ENCODE measurements at regions not wholly inside any gene's neighbourhood (a gene's known extent, or its start where the extent isn't known, plus 50 kb on each side); places are given as distances from the start of the nearest gene placed in this dataset.
"Not testable (repeated sequence)": the region's sequence is repeated elsewhere in the genome, so short reads cannot be mapped to it uniquely, and the experiment has no call there.

DNA sequence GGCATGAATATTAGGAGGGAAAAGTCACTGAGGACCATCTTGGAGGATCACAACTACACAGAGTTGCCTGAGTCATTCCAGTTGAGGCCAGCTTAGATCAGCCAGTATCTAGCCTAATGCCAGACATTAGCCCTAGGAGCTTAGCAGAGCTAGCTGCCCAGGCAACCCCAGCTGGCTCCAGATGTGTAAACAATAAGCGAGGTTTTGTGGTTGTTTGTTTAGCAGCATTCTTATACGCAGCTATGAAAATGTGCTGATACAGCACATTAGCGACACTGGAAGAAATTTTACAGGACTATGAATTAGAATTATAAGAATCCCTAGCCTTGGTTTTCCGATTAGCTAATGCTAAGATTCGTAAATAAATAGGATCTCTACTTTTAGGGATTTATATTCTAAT lies 59.3 kb downstream of the BTBD3 start:
- DNase-seq (ENCODE audit: low spot score), result no peak

DNA sequence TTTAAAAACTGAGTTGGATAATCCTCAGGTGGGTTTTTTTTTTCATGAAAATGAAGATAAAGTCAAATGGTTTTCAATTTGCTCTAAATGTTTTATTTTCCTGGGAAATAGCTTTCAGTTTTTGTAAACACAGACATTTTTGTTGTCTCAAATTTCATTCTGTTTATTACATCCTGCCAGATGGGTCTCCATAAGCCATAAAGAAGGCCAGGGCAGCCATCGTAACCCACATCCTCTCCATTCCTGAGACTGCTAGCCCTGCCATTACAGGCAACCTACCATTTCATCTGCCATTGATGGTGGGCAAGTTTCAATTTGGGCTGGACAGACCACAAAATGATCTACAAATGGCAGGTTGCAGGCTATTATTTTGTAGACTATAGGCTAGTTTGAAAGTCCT lies 60.8 kb downstream of the BTBD3 start:
- DNase-seq (ENCODE audit: low spot score), result no peak

DNA sequence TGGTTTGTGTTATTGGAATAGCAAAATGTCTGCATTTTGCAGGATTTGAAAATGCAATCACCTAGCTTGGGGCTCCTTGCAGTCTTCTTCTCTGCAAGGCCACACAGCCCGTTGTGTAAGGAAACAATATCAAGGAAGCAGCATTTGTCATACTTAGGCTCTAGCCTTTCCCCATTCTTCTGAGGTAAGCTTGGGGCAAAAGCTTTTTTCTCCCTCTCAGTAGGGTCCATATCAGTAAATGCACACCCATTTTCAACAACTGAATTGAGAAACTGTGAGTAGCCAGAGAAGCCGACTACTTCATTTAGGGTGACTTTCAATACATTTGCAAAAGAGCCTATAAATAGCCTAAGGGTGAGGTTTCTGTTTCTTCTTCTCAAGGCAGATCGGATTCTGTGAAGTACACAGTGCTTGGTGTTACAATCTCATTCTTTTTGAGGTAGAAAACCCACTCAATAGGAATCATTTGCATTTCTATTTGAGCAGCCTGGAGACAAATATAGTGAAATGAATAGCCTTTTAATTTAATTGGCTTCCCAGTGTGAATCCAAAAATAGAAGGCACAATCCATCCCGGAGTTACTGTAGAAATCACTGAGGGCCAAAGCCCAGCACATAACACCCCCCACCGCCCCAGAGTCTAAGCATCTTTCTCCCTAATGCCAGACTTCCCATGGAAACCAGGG lies 61.8 kb downstream of the BTBD3 start:
- DNase-seq (ENCODE audit: low spot score), result no peak

DNA sequence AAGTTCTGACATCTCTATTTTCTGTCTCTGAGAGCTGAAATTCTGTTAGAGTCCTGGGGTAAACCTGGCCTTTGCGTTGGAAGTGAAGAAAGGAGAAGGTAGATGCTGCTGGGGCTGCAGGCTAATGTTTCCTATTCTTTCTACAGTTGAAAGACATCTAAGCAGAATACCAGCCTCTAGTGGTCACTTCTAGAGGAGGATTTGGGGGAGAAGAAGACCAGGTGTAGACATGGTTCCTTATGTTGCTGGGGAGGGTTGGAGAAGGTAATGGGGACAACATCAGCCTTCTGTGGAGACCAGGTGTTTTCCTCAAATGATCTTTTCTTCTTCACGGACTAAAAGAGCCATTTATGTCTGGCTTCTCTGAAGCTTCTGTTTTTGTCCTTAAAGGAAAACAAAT lies 62.6 kb downstream of the BTBD3 start:
- DNase-seq (ENCODE audit: low spot score), result no peak

DNA sequence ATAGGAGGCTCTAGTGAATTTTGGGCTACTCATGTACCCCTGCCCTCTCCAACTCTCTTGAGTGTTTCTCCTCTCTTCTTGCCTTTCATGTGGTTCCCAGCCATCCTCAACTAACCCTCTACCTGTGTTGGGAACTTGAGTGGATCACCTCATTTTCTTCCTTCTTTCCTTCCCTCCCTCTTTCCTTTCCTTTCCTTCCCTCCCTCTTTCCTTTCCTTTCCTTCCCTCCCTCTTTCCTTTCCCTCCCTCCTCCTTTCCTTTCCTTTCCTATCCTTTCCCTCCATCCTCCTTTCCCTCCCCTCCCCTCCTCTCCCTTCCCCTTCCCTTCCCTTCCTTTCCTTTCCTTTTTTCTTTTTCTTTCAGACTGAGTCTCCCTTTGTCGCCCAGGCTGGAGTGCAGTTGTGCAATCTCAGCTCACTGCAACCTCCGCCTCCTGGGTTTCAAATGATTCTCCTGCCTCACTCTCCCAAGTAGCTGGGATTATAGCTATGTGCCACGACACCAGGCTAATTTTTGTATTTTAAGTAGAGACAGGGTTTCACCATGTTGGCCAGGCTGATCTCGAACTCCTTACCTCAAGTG lies 63.8 kb downstream of the BTBD3 start:
- DNase-seq (ENCODE audit: low spot score), result no peak

DNA sequence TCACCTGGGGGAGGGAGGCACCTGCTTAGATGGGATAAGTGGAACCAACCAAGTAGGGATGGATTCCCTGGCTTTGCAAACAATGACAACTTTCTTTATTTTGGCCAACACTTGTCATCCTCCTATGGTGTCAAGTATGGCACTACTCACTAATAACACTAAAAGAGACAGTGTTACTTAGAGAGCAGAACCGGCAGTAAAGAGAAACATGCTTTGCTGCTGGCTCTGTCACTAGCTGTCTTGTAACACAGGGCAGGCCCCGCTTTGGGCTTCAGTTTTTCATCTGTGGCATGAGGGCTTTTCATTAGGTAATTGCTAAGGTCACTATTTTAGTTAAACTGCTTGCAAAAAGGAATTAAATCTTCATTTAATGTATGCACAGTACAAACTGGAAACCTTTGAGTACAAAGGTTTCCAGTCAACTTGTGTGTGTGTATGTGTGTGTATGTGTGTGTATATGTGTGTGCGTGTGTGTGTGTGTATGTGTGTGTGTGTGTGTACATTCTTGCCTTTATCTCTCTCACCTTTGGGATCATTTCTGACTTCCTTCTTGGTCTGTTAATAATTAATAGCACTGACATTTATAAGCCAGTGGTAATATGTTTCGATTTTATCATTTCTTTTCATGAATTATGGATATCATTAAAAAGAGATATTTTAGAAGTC lies 64.7 kb downstream of the BTBD3 start:
- DNase-seq (ENCODE audit: low spot score), result no peak

DNA sequence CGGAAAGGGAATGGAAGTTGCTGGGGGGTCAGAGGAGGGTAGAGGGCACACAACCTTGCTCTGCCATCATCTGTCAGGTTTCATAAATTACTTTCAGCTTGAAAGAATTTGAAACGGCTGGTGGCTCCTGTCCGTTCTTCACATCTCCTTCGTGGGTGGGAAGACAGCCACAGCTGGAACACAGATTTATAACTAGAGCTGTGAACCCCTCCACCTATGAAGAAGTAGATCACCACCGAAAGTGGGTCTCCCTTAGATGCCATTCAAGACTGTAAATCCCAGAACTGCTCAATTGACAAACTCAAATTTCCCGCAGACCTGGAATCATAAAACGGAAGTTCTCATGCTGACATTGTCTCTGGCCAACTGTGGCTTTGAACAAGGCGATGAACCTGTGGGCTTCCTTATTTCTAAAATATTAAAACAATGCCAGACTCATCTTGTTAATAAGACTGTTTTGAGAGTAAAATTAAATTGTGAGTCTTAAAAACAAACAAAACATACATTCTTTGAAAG lies 65.3 kb downstream of the BTBD3 start:
- DNase-seq (ENCODE audit: low spot score), result no peak

DNA sequence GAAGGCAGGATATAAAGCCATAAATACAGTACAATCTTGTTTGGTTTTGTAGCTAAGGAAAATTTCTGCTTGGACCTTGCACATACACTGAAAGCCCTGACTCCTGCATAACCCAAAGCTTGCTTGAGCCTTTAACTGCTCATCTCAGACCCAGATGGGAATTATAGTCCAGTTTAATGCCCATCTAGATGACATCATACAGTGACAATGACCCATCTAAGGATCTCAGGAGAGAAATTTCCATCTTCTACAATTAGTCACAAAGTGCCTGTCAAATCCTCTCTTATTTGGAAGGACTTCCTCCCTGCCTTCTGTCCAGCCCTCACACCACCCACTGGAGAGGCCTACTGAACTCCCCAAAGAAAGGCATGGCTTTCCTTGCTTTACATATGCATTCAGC lies 69.3 kb downstream of the BTBD3 start:
- DNase-seq (ENCODE audit: low spot score), result no peak

DNA sequence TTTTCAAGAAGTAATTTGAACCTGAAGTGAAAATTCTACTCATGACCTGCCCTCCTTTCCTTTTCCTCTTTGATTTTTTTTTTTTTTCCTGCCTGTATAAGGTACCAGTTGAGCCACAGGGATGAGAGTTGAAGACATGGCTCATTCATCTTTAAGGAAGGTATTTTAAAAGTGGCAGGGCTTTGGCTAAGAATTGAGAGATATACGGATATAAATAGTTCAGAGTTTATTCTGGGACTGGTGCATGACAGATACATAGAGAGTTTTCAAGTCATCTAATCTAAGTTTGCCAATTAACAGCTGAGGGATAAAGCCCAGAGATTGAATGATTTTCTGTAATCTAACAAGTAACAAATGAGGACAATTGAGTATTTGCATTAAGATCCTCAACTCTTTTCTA lies 69.8 kb downstream of the BTBD3 start:
- no peak for DNase-seq (ENCODE audit: low spot score)

DNA sequence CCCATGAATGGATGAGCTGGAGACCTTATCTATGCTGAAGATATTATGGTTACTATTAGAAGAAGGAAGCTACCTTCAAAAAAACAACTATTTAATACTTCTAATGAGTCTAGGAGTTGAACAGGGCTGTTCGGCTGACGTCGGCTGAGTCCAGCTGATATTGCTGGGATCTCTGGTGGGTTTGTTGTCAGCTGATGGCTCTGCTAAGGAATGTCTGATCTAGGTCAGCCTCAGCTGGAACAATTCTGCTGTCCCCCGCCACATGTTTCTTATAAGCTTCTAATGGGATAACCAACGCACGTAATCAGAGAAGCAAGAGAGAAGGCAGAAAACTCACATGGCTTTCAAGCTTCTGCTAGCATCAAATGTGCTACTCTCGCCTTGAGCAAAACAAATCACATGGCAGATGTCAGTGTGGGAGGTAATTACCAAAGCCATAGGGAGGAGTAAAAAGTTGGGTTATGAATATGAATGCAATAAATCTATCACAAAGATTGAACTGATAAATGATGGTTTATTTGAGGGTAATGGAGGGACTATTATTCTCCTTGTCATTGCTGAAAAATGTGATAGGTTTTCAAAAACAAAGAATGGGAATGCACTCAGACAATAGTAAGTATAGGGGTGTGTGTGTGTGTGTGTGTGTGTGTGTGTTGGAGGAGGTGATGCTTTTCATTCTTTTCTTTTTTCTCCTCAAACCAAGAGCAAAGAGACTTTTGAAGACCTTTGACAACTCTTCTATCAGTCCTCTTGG lies 71.5 kb downstream of the BTBD3 start:
- DNase-seq (ENCODE audit: low spot score), result no peak

DNA sequence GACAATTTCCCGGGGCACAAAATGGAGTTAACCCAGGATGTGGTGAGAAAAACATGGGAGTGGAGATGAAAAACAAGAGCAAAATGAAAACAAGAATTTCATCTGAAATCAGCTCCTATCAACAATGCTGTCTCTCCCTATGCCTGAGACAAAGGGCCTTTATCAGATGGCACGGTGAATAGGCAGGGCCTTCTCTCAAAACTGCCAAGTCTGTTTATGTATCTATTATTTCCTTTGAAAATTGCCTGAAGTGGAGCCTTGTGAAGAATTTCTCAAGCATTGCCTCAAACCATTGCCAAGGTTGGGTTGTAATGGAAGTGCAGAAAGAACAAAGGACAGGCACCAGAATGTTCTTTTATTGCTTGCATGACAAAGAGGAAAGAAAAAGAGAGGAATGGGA lies 74.7 kb downstream of the BTBD3 start:
- no peak for DNase-seq (ENCODE audit: low spot score)

DNA sequence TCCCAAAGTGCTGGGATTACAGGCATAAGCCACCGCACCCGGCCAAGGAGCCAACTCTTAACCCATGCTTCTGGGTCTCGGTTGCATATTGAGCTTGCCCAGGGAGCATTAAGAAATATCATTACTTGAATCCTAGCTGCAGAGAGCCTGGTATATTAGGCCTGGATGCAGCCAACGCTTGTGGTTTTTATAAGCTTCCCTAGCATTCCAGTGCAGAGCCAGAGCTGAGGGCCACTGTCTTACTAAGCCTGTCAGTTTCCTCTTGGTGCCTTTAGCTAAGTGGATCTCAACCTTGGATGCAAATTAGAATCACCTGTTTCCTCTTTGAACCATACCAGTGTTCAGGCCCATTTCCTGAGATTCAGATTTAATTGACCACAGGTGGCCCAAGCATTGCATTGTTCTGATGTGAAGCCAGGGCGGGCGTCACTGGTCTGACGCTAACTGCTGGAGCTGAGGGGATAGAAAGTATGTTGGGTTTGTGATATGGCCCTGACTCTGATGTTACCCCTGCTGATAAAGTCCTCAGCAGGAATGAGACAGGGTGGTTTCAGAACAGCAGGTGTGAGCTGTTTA lies 76.3 kb downstream of the BTBD3 start:
- DNase-seq (ENCODE audit: low spot score), result no peak

DNA sequence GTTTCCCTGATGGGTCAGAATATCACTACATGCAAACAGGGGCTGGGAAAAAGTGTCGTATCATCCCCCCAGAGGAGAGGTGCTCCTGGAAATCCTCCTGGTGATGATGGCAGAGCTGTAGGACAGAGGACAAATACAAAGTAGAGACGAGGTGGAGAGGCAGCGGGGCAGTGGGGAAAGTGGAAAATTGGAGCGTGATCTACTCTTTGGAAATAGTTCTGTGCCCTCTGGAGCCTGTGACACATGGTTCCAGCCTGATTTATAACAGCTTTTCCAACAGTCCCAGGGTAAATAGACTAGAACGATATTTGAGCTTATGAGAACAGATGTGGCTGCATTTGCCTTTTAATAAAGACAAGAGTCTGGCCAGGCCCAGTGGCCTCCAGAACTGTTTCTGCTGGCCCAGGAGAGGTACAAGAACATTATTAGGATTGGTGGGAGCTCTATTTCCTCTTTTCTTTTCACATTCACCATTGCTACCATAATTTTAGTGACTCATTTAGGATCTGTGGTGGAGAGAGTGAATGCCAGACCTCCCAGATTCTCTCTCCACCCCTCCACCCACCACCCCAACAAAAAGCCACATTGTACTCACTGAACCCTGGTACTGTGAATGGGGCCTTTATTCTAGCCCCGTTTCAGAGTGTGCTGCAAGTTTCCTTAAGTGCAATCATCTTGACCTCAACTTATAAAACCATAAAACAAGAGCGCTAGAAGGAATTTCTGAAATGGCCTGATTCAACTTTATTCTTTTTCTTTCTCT lies 78.3 kb downstream of the BTBD3 start:
- DNase-seq (ENCODE audit: low spot score), result no peak

DNA sequence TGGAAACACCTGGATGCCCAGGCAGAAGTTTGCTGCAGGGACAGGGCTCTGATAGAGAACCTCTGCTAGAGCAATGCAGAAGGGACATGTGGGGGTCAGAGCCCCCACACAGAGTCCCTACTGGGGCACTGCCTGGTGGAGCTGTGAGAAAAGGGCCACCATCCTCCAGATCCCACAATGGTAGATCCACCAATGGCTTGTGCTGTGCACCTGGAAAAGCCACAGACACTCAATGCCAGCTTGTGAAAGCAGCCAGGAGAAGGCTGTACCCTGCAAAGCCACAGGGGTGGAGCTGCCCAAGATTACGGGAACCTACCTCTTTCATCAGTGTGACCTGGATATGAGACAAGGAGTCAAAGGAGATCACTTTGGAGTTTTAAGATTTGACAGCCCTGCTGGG lies 87.1 kb downstream of the BTBD3 start:
- DNase-seq (ENCODE audit: low spot score), result not testable (repeated sequence)

DNA sequence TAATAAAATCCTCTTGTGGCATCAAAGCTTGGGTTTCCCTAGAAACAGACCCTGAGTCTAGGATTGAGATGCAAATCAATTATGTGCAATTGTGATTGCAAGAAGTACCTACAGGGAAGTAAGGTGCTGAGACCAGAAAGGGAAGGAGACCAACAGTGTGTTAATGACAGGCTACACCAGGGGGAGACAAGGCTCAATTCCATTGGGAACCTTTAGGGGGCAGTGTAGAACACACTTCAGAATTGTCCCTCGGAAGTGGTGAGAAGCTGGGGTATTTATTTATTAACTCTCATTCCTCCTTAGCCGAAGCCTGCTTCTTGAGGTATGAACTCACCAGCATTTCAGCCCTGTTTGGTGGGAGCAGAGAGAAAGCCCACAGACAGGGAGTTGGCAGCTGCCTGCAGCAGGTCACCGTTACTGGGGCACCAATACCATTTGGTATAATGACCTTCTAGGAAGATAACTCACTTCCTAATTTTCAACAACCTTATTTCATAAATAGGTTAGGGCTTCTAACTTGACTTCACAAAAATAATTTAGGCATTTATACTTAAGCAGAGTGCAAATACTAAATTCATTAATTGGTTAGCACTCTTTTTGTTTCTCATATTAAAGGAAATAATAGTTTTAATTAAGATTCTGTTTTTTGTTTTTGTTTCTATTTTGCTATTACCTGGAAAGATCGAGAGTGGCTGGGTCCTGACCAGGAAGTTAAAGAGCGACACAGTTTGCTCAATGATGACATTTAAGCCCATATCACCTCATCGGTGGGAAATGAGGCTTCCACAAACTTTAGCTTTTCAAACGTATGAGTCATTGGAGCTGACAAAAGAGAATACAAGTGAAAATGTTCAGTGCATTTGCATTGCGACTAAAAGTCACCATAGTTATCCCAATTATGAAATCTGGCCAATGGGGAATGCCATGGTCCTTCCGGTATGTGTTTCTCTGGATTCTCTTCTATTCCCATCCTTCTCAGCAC lies 94.8 kb downstream of the BTBD3 start:
- no peak for DNase-seq (ENCODE audit: low spot score)

DNA sequence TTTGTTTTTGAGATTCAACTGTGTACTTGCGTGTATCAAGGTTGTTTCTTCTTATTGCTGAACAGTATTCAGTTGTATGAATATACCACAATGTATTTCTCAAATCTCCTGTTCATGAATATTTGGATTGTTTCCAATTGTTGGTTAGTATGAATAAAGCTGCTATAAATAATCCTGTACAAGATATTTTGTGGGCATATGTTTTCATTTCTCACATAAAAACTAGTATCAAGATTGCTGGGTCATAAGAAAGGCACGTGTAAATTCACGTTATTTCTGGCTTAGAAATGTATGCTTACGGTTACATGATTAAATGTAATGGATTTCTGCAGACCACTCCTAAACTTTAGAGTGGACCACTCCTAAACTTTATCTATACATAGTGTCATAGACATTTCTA lies 96.6 kb downstream of the BTBD3 start:
- DNase-seq (ENCODE audit: low spot score), result no peak

DNA sequence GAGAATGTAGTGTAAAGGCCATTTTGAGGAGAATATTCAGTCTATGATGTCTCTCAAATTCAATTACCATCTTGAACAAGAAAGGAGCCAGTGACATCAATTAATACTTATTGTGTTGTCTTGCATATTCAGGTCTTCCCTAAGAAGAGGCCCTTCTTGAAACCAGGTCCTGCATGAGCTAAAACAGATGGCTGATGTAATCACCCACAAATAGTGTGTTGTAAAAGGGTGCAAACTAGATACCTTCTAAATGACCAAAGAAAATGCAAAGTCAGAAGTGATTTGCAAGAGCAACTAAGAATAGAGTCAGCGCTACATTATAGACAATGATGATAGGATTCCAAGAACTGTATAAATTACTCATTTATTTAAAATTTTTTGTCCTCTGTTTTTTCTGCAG lies 97.0 kb downstream of the BTBD3 start:
- DNase-seq (ENCODE audit: low spot score), result no peak

DNA sequence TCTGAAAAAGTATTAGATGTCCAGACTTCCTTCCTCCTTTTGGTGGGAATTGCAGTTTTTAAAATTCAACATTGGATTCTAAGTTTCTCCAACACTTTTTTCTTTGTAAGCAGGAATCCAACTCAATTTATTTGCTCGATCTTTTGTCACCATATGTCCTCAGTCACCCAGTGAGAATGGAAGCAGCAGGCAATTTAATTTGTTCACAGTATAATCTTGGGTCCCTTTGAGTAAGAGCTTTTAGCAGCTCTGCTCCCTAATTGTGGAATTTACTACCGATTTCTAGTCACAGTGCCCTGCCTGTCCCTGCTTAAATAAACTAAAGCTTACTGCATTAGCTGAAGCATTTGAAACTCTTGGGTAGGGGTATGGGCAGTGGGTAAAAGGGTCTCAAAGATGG lies 98.6 kb downstream of the BTBD3 start:
- no peak for DNase-seq (ENCODE audit: low spot score)

DNA sequence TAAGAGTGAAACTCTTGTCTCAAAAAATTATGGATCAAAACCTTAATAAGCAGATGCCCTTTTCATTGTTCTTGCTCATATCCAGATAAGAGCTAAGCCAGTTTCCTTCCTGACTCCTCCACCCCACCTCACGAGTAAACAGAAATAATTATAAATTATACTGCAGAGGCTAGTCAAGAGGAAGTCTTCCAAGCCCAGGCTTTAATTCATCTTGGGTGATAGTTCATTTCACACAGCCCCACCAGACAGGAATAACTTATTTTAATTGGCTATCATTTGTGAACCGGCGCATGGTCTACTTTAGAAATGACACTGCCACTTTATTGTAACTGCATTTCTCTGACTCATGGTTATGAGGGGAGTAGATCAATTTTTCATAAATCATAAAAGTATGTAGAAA lies 102.0 kb downstream of the BTBD3 start:
- DNase-seq (ENCODE audit: low spot score), result no peak

DNA sequence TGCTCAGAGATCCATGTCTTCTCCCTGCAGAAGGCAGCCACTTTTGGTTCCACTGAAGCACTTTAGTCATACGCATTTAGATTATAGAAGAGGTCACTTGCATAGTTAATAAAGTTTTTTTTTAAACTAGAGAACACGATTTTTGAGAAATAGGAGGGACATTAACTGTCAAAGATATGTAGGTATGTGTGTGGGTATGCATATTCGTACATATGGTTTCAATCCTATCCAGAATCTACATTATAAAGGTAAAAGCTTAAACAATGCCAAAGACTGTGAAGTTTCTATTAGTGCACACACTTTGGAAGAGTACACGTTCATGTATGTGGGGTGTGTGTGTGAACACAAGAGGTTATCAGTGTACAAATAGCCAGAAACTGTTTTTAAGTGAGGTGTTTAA lies 103.2 kb downstream of the BTBD3 start:
- DNase-seq (ENCODE audit: low spot score), result no peak

All from left forelimb (tissue), 1 donor.